Activated CD4-positive, alpha-beta T cell treated with anti-CD3 and anti-CD28 coated beads for 36 hours (primary cell): ENCODE measurements at regions not wholly inside any gene's neighbourhood (a gene's known extent, or its start where the extent isn't known, plus 50 kb on each side); places are given as distances from the start of the nearest gene placed in this dataset.
A peak's percentile ranks its signal among the peaks of the same experiment; 100 is the strongest.

Source experiments
- ATAC-seq: fragments of 200-7000 bp; cut with Tn5 transposase; one replicate; pipeline ENCODE4 v1.10.0; 2021; ENCODE audit warnings: mild to moderate bottlenecking, moderate library complexity
- CTCF ChIA-PET: fragments of 350-600 bp; sonication (Branson Sonifier 250); formaldehyde crosslinking; loops from one replicate; lab custom pipeline; 2021; ENCODE audit warnings: antibody characterized with exemption; lab: Charles Lee
- POLR2A ChIA-PET: fragments of 350-600 bp; sonication (Branson Sonifier 250); formaldehyde crosslinking; loops from one replicate; lab custom pipeline; 2021; ENCODE audit warnings: antibody characterized with exemption, inconsistent platforms; lab: Charles Lee
- DNase-seq: peaks from one replicate; pipeline ENCODE4 v3.0.0-alpha.2; 2020
- H3K27ac Mint-ChIP-seq: one replicate; pipeline ENCODE4 v1.8.0; 2021; ENCODE audit warnings: mixed read lengths
- H3K27me3 Mint-ChIP-seq: one replicate; pipeline ENCODE4 v1.8.0; 2021; ENCODE audit warnings: mixed read lengths
- H3K36me3 Mint-ChIP-seq: one replicate; pipeline ENCODE4 v1.8.0; 2021; ENCODE audit warnings: low read depth, mixed read lengths
- H3K4me1 Mint-ChIP-seq: one replicate; pipeline ENCODE4 v1.8.0; 2021; ENCODE audit warnings: mixed read lengths
- H3K4me3 Mint-ChIP-seq: one replicate; pipeline ENCODE4 v1.8.0; 2021; ENCODE audit warnings: mild to moderate bottlenecking, moderate library complexity, mixed read lengths
- H3K9me3 Mint-ChIP-seq: one replicate; pipeline ENCODE4 v1.8.0; 2021; ENCODE audit warnings: low read depth, mixed read lengths
- intact Hi-C, 2 experiments: fragments of 100-400 bp; cut with DNase I in 1 of 2; cut with micrococcal nuclease in 1 of 2; formaldehyde crosslinking; loops; one replicate each; pipeline versions ENCODE4 v1.14.2 to v1.15.1; 2022 to 2024; cut with DNase I, micrococcal nuclease

DNA sequence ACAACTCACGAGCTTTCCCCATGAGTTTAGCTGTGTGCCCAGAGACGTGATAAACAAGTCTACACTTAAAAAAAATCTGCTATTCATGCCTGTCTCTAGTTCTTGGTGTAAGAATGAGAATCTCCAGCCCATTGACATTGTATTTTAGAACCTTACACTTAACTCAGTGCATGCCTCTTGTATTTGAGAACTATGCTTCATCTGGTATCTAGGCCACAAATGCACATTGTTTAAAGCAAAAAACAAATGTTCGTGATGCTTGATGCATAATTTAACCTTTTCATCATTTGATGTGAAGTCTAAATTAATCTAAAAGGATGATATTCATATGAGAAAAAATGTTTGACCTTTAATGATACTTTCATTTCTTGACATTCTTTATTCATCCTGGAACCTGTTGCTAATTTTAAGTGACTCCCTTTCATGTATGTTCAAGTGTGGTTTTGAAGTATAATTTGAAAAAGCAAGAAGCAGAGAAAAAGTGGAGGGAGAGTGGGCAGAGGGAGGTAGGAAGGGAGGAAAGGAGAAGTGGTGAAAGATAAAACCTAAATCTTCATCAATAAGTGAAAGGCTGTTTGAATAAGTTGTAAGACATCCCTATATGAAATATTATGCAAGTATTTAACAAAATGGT lies 116.9 kb downstream of the PFDN4 start:
- H3K36me3 Mint-ChIP-seq, result peaks cover 1% of the 10 kb centered on the region
- H3K27ac Mint-ChIP-seq, result peak overlapping the region; percentile 69
- ATAC-seq (peak; percentile 24), DNase-seq (no peak)
- H3K4me1 Mint-ChIP-seq, result peaks cover 41% of the 10 kb centered on the region
- peaks cover 12% of the 10 kb centered on the region for H3K27me3 Mint-ChIP-seq
- CTCF ChIA-PET, result no interaction called here
- POLR2A ChIA-PET, result no interaction called here
- intact Hi-C loops, result loop anchor here in 1 of 2 experiments (5.0 kb wide), 1 partner anchor 53 kb away; no protein-coding TSS in a partner anchor
- H3K9me3 Mint-ChIP-seq, result no peaks in the 10 kb centered on the region
- H3K4me3 Mint-ChIP-seq, result no peak overlapping the region

DNA sequence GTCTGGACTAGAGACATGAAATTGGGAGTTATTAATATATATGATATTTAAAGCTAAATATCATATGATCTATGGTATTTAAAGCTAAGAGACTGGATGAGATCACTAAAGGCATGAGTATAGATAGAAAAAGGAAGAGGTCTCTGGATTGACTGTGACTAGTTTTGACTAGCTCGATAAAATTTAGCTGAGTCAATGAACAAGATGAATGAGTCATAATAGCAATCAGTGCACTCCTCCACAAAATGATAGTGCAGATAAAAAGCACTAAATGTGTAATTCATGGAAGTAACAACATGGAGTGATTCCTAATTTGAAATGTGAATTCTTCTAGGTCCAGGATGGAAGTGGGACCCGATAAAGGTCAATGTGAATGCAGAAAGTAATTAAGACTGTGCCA lies 127.4 kb downstream of the PFDN4 start:
- Mint-ChIP-seq H3K27me3 (peaks cover 11% of the 10 kb centered on the region), H3K4me3 (no peak overlapping the region), H3K4me1 (no peaks in the 10 kb centered on the region), H3K36me3 (no peaks in the 10 kb centered on the region), H3K27ac (no peak overlapping the region), H3K9me3 (no peaks in the 10 kb centered on the region)
- ChIA-PET POLR2A (no interaction called here), CTCF (interaction anchor here (0.6 to 0.7 kb wide), 2 partner anchors 113 to 1179 kb away, joined by 3 read pairs; no protein-coding TSS in a partner anchor)
- intact Hi-C loops, result no loop called here
- ATAC-seq (no peak), DNase-seq (no peak)

DNA sequence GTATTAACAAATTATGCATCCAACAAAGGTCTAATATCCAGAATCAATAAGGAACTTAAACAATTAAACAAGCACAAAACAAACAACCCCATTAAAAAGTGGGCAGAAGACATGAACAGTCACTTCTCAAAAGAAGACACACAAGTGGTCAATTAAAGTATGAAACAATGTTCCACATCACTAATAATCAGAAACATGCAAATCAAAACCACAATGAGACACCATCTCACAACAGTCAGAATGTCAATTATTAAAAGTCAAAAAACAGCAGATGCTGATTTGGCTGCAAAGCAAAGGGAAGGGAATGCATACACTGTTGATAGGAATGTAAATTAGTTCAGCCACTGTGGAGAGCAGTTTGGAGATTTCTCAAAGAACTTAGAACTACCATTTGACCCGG lies 129.3 kb downstream of the PFDN4 start:
- H3K27ac Mint-ChIP-seq, result no peak overlapping the region
- no peaks in the 10 kb centered on the region for H3K9me3 Mint-ChIP-seq
- H3K4me3 Mint-ChIP-seq, result no peak overlapping the region
- ATAC-seq (no peak), DNase-seq (no peak)
- ChIA-PET POLR2A (no interaction called here), CTCF (no interaction called here)
- no peaks in the 10 kb centered on the region for H3K36me3 Mint-ChIP-seq
- no peaks in the 10 kb centered on the region for H3K4me1 Mint-ChIP-seq
- intact Hi-C loops, result no loop called here
- peaks cover 6% of the 10 kb centered on the region for H3K27me3 Mint-ChIP-seq

DNA sequence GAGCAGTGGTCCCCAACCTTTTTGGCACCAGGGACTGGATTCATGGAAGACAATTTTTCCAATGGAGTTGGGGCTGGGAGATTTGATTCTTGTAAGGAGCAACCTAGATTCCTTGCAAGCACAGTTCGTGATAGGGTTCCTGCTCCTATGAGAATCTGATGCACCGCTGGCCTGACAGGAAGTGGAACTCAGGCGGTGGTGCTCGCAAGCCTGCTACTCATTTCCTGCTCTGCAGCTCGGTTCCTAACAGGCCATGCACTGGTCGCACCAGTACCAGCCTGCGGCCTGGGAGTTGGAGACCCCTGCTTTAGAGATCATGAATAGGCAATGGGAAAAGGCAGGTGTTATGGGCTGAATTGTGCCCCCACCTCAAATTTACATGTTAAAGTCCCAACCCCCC lies 131.2 kb downstream of the PFDN4 start:
- POLR2A ChIA-PET, result no interaction called here
- ATAC-seq (no peak), DNase-seq (peak; percentile 9)
- no peak overlapping the region for H3K27ac Mint-ChIP-seq
- H3K4me1 Mint-ChIP-seq, result no peaks in the 10 kb centered on the region
- no peaks in the 10 kb centered on the region for H3K36me3 Mint-ChIP-seq
- intact Hi-C loops, result no loop called here
- CTCF ChIA-PET, result no interaction called here
- H3K27me3 Mint-ChIP-seq, result peaks cover 13% of the 10 kb centered on the region
- H3K4me3 Mint-ChIP-seq, result no peak overlapping the region
- no peaks in the 10 kb centered on the region for H3K9me3 Mint-ChIP-seq

DNA sequence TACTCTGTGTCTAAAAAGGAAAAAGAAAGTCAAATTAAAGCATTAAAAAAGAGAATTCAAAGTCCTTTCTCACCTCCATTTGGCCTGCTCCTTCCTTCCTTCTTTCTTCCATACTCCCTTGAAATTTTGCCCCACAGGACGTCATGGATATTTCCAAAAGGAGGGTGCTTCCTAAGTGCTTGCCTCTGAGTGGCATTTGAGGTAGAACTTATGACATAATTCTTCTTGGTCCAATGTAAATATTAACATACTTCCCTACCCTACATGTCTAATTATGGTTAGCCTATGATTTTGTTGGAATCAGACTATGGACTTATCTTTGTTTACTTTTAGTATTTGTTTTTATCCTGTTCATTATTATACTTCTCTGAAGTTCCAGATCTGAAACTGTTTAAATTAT lies 132.3 kb downstream of the PFDN4 start:
- CTCF ChIA-PET, result interaction anchor here (1.1 kb wide), 1 partner anchor 73 kb away, joined by 4 read pairs; no protein-coding TSS in a partner anchor

DNA sequence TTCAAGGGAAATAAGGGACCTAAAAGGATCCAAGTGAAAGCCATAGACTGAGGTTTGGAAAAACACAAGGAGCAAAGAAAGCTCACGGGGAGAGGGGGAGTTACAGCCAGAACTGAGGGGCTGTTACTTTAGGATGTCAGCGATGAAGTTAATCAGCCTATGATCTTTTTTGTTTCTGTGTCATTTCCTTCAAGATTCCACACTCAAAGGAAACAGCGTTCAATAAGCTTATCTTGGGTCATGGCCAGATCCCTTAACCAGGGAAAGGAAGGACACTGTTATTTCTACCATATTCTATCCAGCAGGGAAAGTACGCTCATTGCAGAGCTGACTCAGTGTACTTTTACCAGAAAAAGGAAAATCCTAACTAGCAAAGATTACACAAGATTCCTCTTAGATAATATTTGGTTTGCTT lies 132.8 kb downstream of the PFDN4 start:
- Mint-ChIP-seq H3K36me3 (no peaks in the 10 kb centered on the region), H3K4me3 (no peak overlapping the region), H3K4me1 (peaks cover 6% of the 10 kb centered on the region), H3K9me3 (no peaks in the 10 kb centered on the region), H3K27me3 (peaks cover 14% of the 10 kb centered on the region), H3K27ac (no peak overlapping the region)
- intact Hi-C loops, result no loop called here
- POLR2A ChIA-PET, result no interaction called here
- CTCF ChIA-PET, result interaction anchor here (1.1 kb wide), 1 partner anchor 73 kb away, joined by 4 read pairs; no protein-coding TSS in a partner anchor
- DNase-seq (no peak), ATAC-seq (no peak)

More for the DNA sequence above, 132.3 kb downstream of the PFDN4 start:
- ATAC-seq (no peak), DNase-seq (no peak)
- peaks cover 11% of the 10 kb centered on the region for H3K27me3 Mint-ChIP-seq
- intact Hi-C loops, result no loop called here
- no peaks in the 10 kb centered on the region for H3K36me3 Mint-ChIP-seq
- no peak overlapping the region for H3K4me3 Mint-ChIP-seq
- H3K4me1 Mint-ChIP-seq, result peaks cover 1% of the 10 kb centered on the region
- no peak overlapping the region for H3K27ac Mint-ChIP-seq
- POLR2A ChIA-PET, result no interaction called here
- H3K9me3 Mint-ChIP-seq, result no peaks in the 10 kb centered on the region

DNA sequence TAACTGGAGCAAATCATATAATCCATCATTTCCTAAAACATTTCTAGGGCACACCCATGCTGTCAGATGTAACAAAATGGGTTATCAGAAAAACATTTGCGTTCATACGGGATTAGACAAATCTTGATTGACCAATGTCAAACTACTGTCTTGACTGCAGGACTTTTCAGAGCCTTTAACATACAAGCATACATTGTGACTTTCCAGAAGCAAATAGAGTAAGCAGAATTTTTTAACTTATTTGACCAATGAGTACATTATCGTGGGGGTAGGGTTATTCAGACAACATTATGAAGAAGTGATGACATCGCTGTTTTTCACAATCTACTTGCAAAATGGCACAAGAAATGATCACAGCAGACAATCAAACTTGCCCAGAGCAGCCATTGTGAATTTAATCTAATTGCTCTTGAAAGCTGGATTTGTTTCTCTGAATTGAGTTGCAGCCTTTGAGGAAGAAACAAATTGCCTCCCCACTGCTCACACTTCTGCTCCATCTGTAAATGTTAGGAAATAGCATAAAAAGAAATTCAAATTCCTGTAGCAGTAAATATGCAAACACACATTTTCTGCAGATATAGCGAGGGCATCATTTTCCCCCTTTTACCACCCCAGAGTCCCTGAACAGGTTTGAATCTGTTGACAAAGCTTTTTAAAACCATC lies 133.0 kb upstream of the DOK5 start:
- Mint-ChIP-seq H3K27me3 (peaks cover 11% of the 10 kb centered on the region), H3K36me3 (no peaks in the 10 kb centered on the region), H3K9me3 (no peaks in the 10 kb centered on the region), H3K4me3 (no peak overlapping the region), H3K4me1 (peaks cover 10% of the 10 kb centered on the region), H3K27ac (no peak overlapping the region)
- ATAC-seq (no peak), DNase-seq (no peak)
- intact Hi-C loops, result no loop called here
- ChIA-PET CTCF (no interaction called here), POLR2A (no interaction called here)

DNA sequence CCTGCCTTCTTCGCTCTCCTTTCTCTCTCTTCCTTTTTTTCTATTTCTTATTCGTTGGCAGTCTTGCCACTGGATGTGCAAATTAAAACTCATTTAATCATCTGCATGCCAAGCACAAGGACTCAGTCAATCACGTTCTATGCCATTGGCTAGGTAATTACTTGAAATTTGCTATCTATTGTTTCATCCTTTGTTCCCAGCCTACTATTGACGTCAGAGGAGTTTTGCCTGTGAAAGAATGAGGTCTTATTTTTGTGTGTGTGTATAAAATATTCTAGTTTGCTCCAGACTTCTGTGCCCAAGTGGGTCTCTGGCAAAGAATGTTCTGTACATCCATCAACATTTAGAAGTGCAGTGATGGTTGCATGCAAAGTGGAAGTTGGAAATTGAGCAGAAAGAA lies 132.3 kb upstream of the DOK5 start:
- CTCF ChIA-PET, result no interaction called here
- Mint-ChIP-seq H3K4me3 (no peak overlapping the region), H3K9me3 (no peaks in the 10 kb centered on the region), H3K27me3 (peaks cover 11% of the 10 kb centered on the region), H3K36me3 (no peaks in the 10 kb centered on the region), H3K4me1 (peaks cover 10% of the 10 kb centered on the region), H3K27ac (no peak overlapping the region)
- POLR2A ChIA-PET, result no interaction called here
- DNase-seq, result no peak
- intact Hi-C loops, result no loop called here
- no peak for ATAC-seq

DNA sequence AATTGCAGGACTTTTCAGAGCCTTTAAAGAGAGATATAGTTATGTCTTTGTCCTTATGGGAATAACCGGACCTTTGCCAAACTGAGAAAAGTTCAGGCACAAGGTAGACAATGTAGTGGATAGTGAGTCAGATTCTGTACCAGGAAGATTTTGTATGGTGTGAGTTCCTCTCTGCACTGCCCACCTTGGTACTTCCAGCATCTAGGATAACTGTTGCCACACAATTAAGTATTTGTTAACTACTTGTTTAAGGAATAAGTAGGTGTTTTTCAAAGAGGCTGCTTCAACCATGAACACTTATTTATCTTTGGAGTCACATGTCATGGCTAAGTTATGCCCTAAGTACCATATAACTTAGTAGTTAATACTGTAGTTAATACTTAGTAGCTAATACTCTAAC lies 131.8 kb upstream of the DOK5 start:
- ChIA-PET POLR2A (no interaction called here), CTCF (no interaction called here)
- no peaks in the 10 kb centered on the region for H3K36me3 Mint-ChIP-seq
- no peak for DNase-seq
- no peak overlapping the region for H3K27ac Mint-ChIP-seq
- intact Hi-C loops, result no loop called here
- no peaks in the 10 kb centered on the region for H3K9me3 Mint-ChIP-seq
- peaks cover 10% of the 10 kb centered on the region for H3K4me1 Mint-ChIP-seq
- H3K27me3 Mint-ChIP-seq, result peaks cover 12% of the 10 kb centered on the region
- H3K4me3 Mint-ChIP-seq, result no peak overlapping the region
- ATAC-seq, result no peak

DNA sequence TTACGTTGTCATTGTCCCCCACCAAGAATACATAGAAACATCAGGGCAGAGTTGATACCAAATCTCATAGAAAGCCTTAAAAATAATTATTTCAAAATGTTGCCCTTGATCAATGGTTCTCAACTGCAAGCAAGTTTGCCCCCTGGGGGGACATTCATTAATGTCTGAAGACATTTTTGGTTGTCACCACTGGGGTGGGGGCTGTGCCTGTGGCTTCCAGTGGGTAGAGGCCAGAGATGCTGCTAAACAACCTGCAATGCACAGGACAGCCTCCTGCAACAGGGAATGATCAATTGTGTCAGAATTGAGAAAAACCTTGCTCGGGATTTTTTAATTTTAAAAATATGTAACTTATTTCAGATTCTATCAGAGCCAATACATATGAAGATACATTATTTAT lies 130.6 kb upstream of the DOK5 start:
- no peaks in the 10 kb centered on the region for H3K36me3 Mint-ChIP-seq
- CTCF ChIA-PET, result no interaction called here
- DNase-seq (no peak), ATAC-seq (no peak)
- H3K27me3 Mint-ChIP-seq, result peaks cover 16% of the 10 kb centered on the region
- H3K27ac Mint-ChIP-seq, result no peak overlapping the region
- POLR2A ChIA-PET, result no interaction called here
- H3K4me1 Mint-ChIP-seq, result peaks cover 10% of the 10 kb centered on the region
- no peak overlapping the region for H3K4me3 Mint-ChIP-seq
- intact Hi-C loops, result no loop called here
- no peaks in the 10 kb centered on the region for H3K9me3 Mint-ChIP-seq

DNA sequence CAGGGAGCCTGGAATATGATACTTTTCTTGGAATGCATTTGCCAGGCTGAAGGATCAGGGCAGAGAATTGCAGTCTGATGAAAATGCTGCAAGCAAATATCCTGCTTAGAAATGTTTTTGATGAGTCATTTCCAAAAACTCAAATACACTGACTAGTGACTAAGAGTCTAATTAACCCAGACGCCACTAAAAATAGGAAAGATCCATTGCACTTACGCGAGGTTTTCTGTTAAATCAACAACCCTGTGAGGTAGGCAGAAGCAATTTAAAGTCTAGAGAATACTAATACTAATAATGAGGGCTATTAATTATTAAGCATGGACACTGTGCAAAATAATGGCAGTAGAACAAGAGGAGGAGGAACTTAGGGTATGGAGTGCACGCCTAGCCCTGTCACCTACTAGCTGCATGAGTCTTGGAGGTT lies 130.1 kb upstream of the DOK5 start:
- no peaks in the 10 kb centered on the region for H3K9me3 Mint-ChIP-seq
- DNase-seq (no peak), ATAC-seq (peak; percentile 42)
- no peaks in the 10 kb centered on the region for H3K36me3 Mint-ChIP-seq
- H3K27me3 Mint-ChIP-seq, result peaks cover 16% of the 10 kb centered on the region
- H3K4me3 Mint-ChIP-seq, result no peak overlapping the region
- CTCF ChIA-PET, result no interaction called here
- H3K27ac Mint-ChIP-seq, result no peak overlapping the region
- H3K4me1 Mint-ChIP-seq, result peaks cover 12% of the 10 kb centered on the region
- intact Hi-C loops, result no loop called here
- POLR2A ChIA-PET, result no interaction called here

DNA sequence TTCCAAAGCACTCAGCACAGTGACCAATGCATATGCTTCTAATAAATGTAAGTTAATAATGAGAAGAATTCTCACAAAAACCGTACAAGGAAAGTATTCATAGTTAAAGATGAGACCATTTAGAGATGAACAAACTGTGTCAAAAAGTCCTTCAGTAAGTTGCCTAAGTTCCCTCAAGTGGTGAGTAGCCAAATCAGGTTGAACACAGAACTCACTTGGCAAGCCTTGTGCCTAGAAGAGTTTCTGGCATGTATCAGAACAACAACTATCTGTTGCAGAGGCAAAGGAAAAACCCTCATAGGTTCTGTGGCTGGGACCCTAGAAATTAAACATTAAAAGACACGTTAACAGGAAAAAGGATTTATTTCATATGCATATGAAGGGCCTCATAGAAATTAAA lies 129.6 kb upstream of the DOK5 start:
- Mint-ChIP-seq H3K36me3 (no peaks in the 10 kb centered on the region), H3K27me3 (peaks cover 16% of the 10 kb centered on the region), H3K4me3 (no peak overlapping the region), H3K9me3 (no peaks in the 10 kb centered on the region), H3K4me1 (peaks cover 16% of the 10 kb centered on the region), H3K27ac (no peak overlapping the region)
- ATAC-seq (no peak), DNase-seq (no peak)
- ChIA-PET CTCF (no interaction called here), POLR2A (no interaction called here)
- intact Hi-C loops, result no loop called here
